ENCODE measurements at regions not wholly inside any gene's neighbourhood (a gene's known extent, or its start where the extent isn't known, plus 50 kb on each side); places are given as distances from the start of the nearest gene placed in this dataset.

DNA sequence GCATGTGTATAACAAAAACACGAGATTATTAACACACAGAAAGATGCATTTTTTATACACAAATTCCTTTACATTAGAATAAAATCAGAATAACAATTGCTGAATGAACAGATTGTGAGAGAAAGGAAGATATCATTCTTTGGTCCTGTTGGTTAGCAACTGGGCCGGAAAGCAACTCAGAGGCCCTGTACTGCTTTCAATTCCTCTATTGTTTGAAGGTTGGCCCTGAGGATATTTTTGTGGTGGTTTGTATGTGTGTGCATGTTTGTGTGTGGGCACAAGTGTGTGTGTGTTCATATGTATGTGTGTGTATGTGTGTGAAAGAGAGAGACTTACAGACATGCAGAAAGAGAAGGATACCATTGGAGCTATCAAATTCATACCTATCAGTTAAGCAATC, 356.8 kb upstream of the DMAC1 start:
- TF ChIP-seq, protein P1, sequence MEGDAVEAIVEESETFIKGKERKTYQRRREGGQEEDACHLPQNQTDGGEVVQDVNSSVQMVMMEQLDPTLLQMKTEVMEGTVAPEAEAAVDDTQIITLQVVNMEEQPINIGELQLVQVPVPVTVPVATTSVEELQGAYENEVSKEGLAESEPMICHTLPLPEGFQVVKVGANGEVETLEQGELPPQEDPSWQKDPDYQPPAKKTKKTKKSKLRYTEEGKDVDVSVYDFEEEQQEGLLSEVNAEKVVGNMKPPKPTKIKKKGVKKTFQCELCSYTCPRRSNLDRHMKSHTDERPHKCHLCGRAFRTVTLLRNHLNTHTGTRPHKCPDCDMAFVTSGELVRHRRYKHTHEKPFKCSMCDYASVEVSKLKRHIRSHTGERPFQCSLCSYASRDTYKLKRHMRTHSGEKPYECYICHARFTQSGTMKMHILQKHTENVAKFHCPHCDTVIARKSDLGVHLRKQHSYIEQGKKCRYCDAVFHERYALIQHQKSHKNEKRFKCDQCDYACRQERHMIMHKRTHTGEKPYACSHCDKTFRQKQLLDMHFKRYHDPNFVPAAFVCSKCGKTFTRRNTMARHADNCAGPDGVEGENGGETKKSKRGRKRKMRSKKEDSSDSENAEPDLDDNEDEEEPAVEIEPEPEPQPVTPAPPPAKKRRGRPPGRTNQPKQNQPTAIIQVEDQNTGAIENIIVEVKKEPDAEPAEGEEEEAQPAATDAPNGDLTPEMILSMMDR (IDR thresholded peaks at IDR 0.05) = no peak
- TF ChIP-seq, protein P2, sequence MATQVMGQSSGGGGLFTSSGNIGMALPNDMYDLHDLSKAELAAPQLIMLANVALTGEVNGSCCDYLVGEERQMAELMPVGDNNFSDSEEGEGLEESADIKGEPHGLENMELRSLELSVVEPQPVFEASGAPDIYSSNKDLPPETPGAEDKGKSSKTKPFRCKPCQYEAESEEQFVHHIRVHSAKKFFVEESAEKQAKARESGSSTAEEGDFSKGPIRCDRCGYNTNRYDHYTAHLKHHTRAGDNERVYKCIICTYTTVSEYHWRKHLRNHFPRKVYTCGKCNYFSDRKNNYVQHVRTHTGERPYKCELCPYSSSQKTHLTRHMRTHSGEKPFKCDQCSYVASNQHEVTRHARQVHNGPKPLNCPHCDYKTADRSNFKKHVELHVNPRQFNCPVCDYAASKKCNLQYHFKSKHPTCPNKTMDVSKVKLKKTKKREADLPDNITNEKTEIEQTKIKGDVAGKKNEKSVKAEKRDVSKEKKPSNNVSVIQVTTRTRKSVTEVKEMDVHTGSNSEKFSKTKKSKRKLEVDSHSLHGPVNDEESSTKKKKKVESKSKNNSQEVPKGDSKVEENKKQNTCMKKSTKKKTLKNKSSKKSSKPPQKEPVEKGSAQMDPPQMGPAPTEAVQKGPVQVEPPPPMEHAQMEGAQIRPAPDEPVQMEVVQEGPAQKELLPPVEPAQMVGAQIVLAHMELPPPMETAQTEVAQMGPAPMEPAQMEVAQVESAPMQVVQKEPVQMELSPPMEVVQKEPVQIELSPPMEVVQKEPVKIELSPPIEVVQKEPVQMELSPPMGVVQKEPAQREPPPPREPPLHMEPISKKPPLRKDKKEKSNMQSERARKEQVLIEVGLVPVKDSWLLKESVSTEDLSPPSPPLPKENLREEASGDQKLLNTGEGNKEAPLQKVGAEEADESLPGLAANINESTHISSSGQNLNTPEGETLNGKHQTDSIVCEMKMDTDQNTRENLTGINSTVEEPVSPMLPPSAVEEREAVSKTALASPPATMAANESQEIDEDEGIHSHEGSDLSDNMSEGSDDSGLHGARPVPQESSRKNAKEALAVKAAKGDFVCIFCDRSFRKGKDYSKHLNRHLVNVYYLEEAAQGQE (IDR thresholded peaks at IDR 0.05; ENCODE audit: insufficient read depth in 1 of 2, low read depth in 2 of 2, low read length in 1 of 2) = no peak
- TF ChIP-seq POLR2AphosphoS5 (IDR thresholded peaks at IDR 0.05; ENCODE audit: low read depth, low read length) (no peak), SIN3A (IDR thresholded peaks at IDR 0.05; ENCODE audit: borderline replicate concordance, insufficient read depth, low read depth, low read length) (no peak), TCF7L2 (IDR thresholded peaks at IDR 0.05; ENCODE audit: low read depth, low read length) (no peak)

Measured in Panc1 (cell line).